Parathyroid adenoma (tissue), 2 donors: ENCODE measurements at regions not wholly inside any gene's neighbourhood (a gene's known extent, or its start where the extent isn't known, plus 50 kb on each side); places are given as distances from the start of the nearest gene placed in this dataset.

ENCODE experiments used
- H2AFZ ChIP-seq: fragments of 300-600 bp; sonication (generic); one replicate; pipeline ENCODE4 v1.7.0; 2017; ENCODE audit warnings: antibody characterized with exemption, mild to moderate bottlenecking
- H3K27ac ChIP-seq: fragments of 300-600 bp; sonication (generic); one replicate; pipeline ENCODE4 v1.7.0; 2017
- H3K27me3 ChIP-seq: fragments of 300-600 bp; sonication (generic); one replicate; pipeline ENCODE4 v1.7.0; 2017; ENCODE audit warnings: low read length; ENCODE audit not compliant: control insufficient read depth, insufficient read depth
- H3K36me3 ChIP-seq: fragments of 300-600 bp; sonication (generic); one replicate; pipeline ENCODE4 v1.7.0; 2017; ENCODE audit warnings: low read length; ENCODE audit not compliant: control insufficient read depth, insufficient read depth
- H3K4me1 ChIP-seq: fragments of 300-600 bp; sonication (generic); one replicate; pipeline ENCODE4 v1.7.0; 2017; ENCODE audit warnings: control low read depth
- H3K4me2 ChIP-seq: fragments of 300-600 bp; sonication (generic); one replicate; pipeline ENCODE4 v1.7.0; 2017; ENCODE audit warnings: low read length
- H3K4me3 ChIP-seq: fragments of 300-600 bp; sonication (generic); one replicate; pipeline ENCODE4 v1.7.0; 2017; ENCODE audit warnings: low read depth, low read length
- H3K79me2 ChIP-seq: fragments of 300-600 bp; sonication (generic); one replicate; pipeline ENCODE4 v1.7.0; 2017; ENCODE audit warnings: control low read depth
- H3K9ac ChIP-seq: fragments of 300-600 bp; sonication (generic); one replicate; pipeline ENCODE4 v1.7.0; 2017; ENCODE audit warnings: mild to moderate bottlenecking
- H3K9me3 ChIP-seq: fragments of 300-600 bp; sonication (generic); one replicate; pipeline ENCODE4 v1.7.0; 2017; ENCODE audit warnings: low read length; ENCODE audit not compliant: control insufficient read depth
- TF ChIP-seq, protein P1 (sequence below): fragments of 300-600 bp; sonication (generic); IDR thresholded peaks from one replicate; pipeline ENCODE4 v1.7.0; 2017; ENCODE audit warnings: antibody characterized with exemption, mild to moderate bottlenecking
- donor health status: primary hyperparathyroidism.

DNA sequence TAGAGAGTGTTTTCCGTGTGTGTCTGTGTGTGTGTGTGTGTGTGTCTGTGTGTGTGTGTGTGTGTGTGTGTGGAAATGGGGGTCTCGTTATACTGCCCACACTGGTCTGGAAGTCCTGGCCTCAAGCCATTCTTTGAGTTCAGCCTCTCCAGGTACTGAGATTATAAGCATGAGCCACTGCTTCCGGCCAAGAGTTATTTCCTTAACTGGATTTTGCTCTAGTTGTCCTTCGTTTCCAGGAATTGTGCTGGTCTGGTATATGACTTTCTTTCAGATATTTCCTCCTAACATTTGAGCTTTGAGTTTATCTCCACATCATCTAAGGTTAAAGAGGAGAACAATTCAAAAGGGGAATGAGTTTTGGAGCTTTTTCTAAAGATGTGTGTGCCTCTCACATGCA is 124.8 kb downstream of the SH3BGRL2 start:
- Histone ChIP-seq H3K27ac (no peak overlapping the region), H2AFZ (no peak overlapping the region), H3K4me1 (no peaks in the 10 kb centered on the region), H3K36me3 (no peaks in the 10 kb centered on the region), H3K9ac (no peak overlapping the region), H3K9me3 (no peaks in the 10 kb centered on the region), H3K79me2 (no peaks in the 10 kb centered on the region), H3K4me2 (no peak overlapping the region), H3K27me3 (no peaks in the 10 kb centered on the region), H3K4me3 (no peak overlapping the region)
- TF ChIP-seq, protein P1, sequence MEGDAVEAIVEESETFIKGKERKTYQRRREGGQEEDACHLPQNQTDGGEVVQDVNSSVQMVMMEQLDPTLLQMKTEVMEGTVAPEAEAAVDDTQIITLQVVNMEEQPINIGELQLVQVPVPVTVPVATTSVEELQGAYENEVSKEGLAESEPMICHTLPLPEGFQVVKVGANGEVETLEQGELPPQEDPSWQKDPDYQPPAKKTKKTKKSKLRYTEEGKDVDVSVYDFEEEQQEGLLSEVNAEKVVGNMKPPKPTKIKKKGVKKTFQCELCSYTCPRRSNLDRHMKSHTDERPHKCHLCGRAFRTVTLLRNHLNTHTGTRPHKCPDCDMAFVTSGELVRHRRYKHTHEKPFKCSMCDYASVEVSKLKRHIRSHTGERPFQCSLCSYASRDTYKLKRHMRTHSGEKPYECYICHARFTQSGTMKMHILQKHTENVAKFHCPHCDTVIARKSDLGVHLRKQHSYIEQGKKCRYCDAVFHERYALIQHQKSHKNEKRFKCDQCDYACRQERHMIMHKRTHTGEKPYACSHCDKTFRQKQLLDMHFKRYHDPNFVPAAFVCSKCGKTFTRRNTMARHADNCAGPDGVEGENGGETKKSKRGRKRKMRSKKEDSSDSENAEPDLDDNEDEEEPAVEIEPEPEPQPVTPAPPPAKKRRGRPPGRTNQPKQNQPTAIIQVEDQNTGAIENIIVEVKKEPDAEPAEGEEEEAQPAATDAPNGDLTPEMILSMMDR = no peak
